ENCODE measurements at regions not wholly inside any gene's neighbourhood (a gene's known extent, or its start where the extent isn't known, plus 50 kb on each side); places are given as distances from the start of the nearest gene placed in this dataset.
A peak's percentile ranks its signal among the peaks of the same experiment; 100 is the strongest.
"Not testable (repeated sequence)": the region's sequence is repeated elsewhere in the genome, so short reads cannot be mapped to it uniquely, and the experiment has no call there.

DNA sequence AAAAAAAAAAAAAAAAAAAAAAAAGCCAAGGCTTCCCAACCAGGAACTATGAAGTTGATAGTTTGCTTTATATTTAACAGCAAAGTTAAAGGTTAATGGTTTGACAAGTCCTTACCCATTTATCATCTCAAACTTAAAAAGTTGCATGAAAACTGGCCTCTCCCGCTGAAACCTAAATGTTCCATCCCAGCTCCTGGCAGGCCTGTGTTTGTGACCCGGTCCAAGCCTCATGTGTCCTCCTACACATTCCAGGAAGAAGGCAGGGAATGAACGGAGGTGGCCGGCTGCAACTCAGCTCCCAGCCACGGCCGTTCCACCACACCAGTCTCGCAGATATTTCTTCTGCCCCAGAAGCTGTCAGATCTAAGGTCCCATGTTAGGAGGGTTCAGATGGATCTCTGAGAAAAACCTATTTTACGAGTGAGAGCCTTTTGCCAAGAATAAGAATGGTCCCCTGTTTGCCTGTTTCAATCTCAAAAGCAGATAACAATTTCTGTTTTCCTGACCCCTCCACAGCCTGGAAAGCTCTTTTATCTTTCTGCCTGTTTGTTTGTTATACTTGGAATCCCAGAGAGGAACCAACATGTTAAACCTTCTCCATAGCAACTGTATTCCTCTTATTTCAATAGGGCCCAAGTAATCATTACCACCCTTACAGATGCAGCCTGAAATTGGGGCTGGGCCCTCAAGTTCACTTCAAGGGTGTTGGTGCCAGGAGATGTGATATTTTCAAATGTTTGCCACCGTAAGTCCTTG, 56.5 kb downstream of the KCTD12 start:
- no peak for DNase-seq

DNA sequence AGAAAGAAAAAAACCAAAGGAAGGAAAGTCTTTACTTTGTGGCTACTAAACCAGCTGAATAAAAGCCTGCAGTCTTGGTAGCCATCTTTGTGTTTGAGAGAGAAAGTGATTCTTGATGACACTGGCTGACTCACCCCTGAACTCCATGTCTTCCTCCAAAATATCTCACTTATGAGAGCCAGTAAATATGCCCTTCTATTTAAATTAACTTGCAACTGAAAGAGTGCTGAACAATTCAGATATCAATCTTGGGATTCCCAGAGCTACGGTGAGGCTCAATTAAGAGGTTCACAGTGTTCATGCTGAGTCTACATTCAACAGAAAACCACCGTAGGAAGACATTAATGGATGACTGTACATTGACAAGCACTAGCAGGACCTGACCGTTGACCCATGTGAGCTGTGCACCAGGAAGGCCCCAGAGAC, 57.9 kb downstream of the KCTD12 start:
- no peak for DNase-seq

GRCh38 chr13:76826527-76826926, 59.7 kb downstream of the KCTD12 start:
- DNase-seq, result no peak

- no peak for DNase-seq
These were observed 60.8 kb downstream of the KCTD12 start for GRCh38 chr13:76825430-76825829.

DNA sequence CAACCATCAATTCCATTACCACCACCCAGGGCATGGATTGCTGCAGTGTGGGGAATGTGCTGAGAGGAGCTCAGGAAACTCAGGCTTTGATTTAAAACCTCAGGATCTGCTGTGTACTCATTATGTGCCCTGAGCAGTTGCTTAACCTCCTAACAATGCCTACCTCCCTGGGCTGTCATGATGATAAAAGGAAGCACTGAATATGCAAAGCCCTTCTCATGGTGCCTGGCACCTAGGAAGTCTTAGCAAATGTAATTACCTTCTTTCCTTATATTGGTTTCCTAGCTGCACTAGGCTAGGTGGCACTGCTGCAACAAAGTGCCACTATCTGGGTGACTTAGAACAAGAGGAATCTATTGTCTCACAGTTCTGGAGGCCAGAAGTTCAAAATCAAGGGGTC, 62.2 kb downstream of the KCTD12 start:
- no peak for DNase-seq

GRCh38 chr13:76822698-76823267, 63.4 kb downstream of the KCTD12 start:
- no peak for DNase-seq

DNA sequence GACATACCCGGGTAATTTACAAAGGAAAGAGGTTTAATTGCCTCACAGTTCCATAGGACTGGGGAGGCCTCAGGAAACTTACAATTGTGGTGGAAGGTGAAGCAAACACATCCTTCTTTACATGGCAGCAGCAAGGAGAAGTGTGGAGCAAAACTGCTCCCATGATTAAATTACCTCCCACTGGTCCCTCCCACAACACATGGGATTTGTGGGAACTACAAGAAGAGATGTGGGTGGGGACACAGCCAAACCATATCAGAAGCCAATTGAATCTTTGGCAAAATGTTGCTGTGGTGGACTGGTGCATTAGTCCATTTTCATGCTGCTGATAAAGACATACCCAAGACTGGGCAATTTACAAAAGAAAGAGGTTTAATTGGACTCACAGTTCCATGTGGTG, 65.0 kb downstream of the KCTD12 start:
- not testable (repeated sequence) for DNase-seq

- DNase-seq, result no peak
These were observed 65.4 kb downstream of the KCTD12 start for GRCh38 chr13:76820759-76821158.

DNA sequence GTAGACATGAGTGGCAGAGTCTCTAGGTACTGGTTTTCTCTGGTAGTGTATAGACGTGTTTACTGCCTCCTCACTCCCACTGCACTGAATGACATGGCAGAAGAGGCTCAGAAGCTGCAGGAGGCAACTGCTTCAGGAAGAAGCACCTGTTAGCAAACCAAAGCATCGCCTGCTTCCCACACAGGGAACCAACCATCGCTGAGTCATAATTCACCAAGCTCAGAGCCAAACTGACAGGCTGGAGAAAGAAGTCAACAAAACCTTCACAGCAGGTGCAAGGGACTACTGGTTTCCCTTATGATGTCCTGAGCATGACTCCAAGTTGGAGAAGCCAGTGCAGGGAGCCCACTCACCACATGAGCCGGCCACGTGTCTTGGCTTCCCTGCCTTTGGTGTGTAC, 69.8 kb downstream of the KCTD12 start:
- DNase-seq, result no peak

- DNase-seq, result no peak
These were observed 70.9 kb downstream of the KCTD12 start for GRCh38 chr13:76815344-76815743.

GRCh38 chr13:76813891-76814290, 72.3 kb downstream of the KCTD12 start:
- no peak for DNase-seq

GRCh38 chr13:76813000-76813691, 73.1 kb downstream of the KCTD12 start:
- no peak for DNase-seq

GRCh38 chr13:76812206-76812897, 73.9 kb downstream of the KCTD12 start:
- no peak for DNase-seq

DNA sequence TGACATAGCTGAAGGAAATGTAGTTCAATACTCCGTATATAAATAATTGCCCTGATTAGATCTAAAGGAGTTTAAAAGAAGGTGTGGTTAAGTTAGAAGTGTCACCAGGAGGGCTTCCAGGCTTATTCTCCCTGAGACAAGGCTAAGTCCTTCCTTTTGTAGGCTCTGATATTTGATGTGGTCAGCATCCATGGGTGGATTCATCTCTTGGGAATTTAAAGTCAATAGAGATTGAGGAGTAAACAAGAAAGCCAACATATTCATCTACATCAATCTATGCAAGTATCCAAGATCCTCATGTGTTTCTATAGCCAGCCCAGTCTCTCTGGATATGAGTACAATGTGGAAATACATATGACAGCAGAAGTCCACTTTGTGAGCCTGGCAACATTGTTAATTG, 76.8 kb downstream of the KCTD12 start:
- DNase-seq, result no peak

DNA sequence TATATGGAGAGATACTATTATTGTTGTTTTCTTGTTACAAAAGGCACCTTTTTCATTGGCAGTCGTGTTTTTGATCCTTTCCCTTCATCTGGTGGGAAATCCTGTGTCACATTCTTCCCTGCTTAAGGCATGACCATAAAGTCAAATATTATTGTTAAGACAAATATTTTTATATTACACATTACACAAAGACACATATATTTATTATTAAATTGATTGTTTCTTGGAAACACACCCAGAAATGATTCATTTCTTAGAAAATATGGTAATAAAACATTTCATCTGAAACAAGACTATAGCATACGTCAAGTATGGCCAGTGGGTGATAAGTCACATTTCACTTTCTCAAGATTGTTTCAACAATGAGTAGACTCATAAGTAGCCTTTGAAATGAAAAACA, 77.3 kb downstream of the KCTD12 start:
- no peak for DNase-seq

- DNase-seq, result no peak
These were observed 81.4 kb downstream of the KCTD12 start for GRCh38 chr13:76804801-76805200.

GRCh38 chr13:76803831-76804230, 82.4 kb downstream of the KCTD12 start:
- DNase-seq, result no peak

DNA sequence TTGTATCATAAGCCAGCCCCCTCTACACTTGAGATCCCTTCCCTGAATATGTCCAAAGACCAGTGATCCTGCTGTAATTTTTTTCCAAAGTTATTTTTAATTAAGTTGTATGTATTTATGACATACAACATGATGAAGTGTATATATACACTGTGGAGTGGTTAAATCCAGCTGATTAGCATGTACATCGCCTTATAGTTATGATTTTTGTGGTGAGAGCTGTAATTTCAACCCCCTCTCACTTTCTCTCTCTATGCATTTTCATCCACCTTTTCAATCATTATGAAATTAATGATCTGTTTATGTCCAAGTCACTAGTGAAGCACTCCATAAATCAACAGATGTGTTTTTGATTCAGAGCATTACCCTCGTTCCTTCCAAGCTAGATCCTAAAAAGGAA, 85.3 kb downstream of the KCTD12 start:
- no peak for DNase-seq

- peak; percentile 13 for DNase-seq
These were observed 86.5 kb downstream of the KCTD12 start for GRCh38 chr13:76799696-76800095.

DNA sequence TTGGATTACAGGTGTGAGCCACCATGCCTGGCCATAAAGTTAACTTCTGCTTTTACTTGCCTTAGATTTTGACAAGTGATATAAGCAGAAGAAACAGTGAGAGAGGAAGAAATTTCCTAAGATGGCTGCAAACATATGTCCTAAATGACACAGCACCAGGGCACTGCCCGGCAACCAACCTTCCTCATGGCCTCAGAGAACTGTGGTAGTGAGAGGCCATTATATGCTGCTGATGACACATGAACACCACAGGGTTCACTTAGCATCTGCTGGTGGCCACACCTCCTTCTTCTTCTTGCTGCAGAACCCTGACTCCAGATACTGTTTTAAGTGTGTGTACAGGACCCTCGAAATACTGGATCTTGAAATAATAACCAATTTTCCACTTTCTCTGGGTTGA, 88.2 kb downstream of the KCTD12 start:
- DNase-seq, result no peak

DNA sequence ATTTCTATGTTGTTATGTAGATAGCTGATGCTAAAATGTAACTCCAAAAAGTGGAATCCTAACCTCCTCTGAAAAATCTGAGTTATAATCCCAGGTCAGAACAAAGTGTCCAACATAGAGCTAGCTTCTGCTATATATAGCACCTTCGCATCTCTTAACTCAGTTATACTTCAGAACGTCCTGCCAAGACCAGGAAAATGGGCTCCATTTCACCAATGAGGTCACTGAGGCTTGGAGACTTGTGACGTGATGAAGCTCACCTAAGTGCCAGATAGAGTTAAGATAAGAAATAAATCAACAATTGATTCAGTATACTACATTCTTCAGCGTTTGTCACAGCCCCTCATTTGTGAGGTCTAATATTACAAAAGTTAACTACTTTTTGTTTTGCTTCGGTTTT, 88.8 kb downstream of the KCTD12 start:
- no peak for DNase-seq

DNA sequence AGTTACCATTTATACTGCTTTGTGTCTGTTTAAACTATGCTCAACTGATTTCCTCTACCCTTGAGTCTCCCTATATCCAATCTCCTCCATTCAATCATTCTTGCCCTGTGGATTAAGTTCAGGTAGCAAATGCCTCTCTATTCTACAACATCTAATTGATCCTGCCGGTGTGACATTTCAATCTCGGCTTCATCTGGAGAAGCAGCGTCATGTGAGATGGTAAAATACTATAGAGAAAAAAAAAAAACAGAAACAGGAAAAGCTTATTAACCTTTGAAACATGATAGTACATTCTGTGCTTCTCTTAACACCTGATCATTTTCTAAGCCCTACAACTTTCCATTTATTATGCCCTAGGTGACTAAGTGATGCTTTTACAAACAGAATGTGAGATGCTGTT, 89.4 kb downstream of the KCTD12 start:
- DNase-seq, result no peak

All from NCI-H1105 treated with DMSO at 0.1 percent for 48 hours (cell line).